ENCODE measurements at regions not wholly inside any gene's neighbourhood (a gene's known extent, or its start where the extent isn't known, plus 50 kb on each side); places are given as distances from the start of the nearest gene placed in this dataset.

DNA sequence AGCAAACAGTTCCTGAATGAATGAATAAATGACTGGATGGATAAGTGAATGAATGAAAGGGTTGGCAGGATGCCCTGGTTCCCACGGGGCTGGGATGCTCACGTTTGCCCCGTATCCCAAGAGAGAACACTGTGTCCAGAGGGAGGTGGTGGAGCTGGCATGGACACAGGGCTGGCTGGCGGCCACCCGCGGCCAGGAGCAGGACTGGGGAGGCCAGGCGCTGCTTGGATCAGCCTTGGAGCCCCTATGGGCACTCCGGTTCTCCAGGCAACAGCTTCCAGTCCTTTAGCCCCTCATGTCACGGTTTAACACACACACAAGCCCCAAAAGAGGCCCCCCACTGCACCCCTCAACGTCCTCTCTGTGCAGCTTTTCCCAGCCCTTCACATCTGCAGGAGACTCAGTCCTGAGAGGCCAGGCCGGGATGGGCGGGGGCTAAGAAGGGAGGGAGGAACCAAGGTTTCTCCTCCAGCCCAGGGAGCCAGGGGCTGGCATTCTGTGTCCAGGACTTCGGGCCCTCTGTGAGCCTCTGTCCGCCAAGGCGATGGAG, 86.0 kb upstream of the ALDH1L1 start:
- no peak for DNase-seq

GRCh38 chr3:126264952-126265351, 84.6 kb upstream of the ALDH1L1 start:
- no peak for DNase-seq

GRCh38 chr3:126264381-126264780, 84.0 kb upstream of the ALDH1L1 start:
- DNase-seq: no peak

DNA sequence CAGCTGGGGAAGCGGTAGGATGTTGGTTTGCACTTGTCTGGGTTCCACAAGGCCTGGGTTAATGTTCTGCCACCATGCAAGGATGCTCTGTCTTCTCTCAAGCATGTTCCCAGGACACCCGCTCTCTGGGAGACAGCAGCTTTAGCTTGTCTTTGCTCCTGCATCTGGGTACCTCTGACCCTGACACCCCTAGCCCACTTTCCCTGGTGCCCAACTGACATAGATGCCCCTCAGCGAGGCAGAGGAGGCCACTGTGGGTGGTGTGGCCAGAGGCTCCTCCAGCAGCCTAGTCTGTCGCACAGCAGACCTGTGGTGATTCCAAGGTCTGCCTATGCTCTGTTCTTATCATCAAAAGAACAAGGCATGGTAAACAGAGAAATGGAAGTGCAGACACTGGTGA, 83.6 kb upstream of the ALDH1L1 start:
- DNase-seq: no peak

GRCh38 chr3:126263539-126263938, 83.2 kb upstream of the ALDH1L1 start:
- DNase-seq: no peak

DNA sequence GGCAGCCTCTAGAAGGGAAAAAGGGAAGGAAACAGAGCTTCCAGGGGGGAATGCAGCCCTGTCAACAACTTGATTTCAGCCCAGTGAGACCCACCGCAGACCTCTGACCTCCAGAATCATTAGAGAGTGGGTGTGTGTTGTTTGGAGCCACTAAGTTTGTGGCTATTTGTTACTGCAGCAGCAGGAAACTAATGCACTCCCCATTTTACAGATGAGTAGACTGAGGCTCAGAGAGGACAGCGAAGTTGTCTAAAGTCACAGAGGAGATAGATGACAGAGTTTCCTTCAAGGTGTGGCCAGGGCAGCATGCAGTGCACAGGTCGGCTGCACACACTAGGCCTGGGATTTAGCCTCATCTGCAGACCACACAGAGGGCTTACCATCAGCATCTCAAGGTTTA, 81.8 kb upstream of the ALDH1L1 start:
- DNase-seq: no peak

GRCh38 chr3:126261037-126261436, 80.7 kb upstream of the ALDH1L1 start:
- no peak for DNase-seq

DNA sequence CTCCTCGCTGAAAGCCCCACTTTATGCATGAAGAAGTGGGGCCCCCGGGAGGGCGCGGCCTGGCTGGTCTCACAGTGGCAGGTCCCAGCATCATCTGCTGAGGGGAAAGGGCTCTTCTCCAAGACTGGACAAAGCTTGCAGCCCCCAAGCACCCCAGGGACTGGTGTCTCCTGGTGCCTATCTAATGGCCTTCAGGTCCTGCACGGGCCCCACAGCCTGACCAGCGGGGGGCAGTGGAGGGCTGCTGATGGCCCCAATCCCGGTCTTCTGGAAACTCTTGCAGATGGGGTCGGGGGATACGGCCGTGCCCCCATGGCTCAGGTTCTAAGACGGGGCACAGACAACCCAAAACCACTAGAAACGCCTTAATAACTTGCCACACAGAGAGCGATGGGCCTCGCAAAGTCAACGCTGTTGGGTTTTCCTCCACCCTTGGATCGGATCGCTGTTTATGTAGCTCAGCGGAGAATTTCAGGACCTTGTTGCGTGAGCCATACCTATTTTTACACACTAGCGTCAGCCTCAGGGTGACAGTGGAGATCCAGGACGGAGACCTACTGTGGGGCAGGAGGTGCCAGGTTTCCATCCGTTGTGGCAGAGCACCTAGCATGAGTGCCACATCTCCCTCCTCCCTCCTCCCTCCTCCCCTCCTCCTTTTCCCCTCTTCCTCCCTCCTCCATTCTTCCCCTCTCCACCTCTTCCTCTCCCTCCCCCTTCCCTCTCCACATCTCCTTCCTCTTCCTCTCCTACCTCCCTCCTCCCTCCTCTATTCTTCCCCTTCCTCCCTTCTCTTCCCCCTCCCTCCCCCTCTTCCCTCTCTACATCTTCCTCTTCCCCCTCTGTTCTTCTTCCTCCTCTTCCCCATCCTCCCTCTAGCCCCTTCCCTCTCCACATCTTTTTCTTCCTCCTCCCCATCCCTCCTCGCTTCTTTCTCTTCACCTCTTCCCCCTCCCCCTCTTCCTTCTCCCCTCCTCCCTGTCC, 79.3 kb upstream of the ALDH1L1 start:
- DNase-seq: no peak

- no peak for DNase-seq
Observed at GRCh38 chr3:126258670-126259069, 78.3 kb upstream of the ALDH1L1 start.

- DNase-seq: no peak
Observed at GRCh38 chr3:126257984-126258383, 77.6 kb upstream of the ALDH1L1 start.

DNA sequence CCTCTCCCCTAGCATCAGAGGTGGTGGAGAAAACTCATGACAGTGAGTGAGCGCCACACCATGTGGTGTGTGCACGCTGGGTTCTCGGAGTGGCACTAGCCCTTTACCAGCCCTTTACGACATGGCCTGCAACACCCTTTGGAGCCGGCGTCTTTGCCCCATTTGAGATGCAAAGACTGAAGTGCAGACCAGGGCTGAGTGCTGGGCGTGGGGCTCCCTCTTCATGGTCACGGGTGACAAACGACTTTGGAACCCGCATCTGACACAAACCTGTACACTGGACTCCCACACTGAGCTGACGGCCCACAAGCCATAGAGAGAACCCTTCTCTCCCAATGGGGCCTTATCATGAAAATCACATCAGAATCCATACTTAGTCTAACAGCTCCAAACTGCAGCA, 76.8 kb upstream of the ALDH1L1 start:
- DNase-seq: no peak

DNA sequence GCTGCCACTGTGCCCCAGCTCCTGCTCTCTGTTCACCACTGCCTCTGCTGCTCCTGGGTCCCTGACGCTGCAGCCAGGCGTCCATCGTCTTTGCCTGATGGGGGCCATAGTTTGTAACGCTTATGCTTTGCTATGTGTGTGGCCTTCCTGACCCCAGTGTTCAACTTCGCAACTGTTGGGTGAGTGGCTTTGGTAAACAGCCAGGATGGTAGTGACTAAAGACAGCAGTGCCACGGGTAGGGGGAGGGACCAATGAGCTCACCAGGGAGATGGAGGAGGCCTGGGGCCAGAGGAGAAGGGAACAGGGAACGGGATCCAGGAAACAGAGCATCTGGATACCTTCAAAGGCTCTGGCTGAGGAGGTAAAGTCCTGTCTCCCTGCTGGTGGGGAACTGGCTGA, 75.9 kb upstream of the ALDH1L1 start:
- no peak for DNase-seq

GRCh38 chr3:126253072-126253471, 72.7 kb upstream of the ALDH1L1 start:
- DNase-seq: no peak

GRCh38 chr3:126252373-126252772, 72.0 kb upstream of the ALDH1L1 start:
- no peak for DNase-seq

DNA sequence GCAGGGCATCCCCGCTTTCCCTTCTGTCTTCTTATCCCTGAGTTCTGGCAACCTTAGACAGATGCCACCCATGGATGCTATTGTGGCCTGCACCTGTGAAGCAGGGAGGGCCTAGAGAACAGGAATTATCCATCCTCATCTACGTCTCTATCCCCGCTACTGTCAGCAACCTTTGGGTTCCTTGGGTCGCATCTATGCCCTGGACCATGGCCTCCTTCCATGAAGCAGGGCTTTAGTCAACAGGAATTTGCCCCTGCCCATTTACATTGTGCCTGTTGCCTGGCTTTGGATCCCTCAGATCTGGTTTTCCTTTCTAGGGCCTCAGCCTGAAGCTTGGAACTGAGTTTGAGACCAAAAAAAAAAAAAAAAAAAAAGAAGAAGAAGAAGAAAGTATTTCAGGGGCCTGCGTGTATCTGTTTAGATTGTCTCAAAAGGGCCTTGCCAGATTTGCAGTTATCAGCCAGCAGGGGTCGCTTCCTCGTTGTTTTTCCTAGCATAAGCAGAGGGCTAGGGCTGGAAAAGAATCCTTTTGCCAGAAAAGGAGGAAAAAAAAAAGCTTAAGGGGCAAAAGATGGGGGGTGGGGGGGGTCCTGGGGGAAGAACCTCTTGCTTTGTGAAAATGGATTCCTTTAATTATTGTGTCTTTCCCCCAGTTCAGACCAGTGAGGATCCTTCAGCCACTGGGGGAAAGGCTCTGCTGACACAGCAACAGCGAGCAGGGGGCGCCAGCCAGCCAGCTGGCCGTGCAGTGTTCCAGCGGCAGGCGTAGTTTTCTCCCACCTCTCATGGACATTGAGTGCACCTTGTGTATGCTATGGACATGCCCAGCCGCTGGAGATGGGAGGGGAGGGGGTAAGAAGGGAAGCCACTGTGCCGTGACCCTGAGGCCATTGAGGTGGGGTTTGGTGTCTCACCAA, 65.7 kb upstream of the ALDH1L1 start:
- DNase-seq: no peak
